NCI-H2107 treated with DMSO at 0.1 percent for 48 hours (cell line): ENCODE measurements at regions not wholly inside any gene's neighbourhood (a gene's known extent, or its start where the extent isn't known, plus 50 kb on each side); places are given as distances from the start of the nearest gene placed in this dataset.
A peak's percentile ranks its signal among the peaks of the same experiment; 100 is the strongest.

ENCODE experiments used
- DNase-seq: peaks from one replicate; lab custom pipeline; 2025; ENCODE audit not compliant: unreplicated experiment; lab: John Stamatoyannopoulos, UW

DNA sequence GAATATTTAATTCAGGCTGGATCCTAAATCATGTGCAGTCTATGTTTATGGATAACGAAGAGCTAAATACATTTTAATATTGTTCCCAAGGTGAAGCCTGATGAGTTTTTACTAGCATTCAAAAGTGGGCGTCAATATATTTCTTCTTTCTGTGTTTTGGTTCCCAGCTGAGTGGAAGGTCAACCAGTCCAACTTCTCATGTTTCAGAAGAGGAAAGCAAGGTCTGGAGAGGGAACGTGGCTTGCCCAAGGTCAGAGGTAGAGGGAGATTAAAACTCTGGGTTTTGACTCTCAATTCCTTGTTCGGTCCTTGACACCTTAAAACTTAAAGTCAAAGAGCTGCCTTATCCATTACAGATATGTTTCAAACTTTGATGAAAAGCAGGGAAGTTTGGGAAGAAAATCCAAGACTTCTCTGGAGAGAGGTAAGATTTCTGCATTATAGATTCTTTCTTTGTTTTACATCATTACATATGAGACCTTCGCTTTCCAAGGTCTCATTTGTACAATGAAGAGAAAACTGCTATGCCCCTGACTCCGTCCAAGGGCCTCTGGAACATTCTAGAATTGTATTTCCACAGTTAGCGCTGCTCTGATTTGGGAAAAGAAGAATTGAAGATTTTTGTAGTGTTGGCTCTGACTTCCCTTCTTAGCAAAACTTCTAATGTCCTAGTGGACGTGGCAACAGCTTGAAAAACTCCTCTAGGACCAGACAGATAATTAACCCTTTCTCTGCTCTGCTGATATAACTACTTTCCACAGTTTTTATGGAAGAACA, 57.7 kb upstream of the HES1 start:
- no peak for DNase-seq

- no peak for DNase-seq
Measured at GRCh38 chr3:194079702-194080172, 56.2 kb upstream of the HES1 start.

- no peak for DNase-seq
Measured at GRCh38 chr3:194080436-194080835, 55.5 kb upstream of the HES1 start.

GRCh38 chr3:194080913-194081800, 54.8 kb upstream of the HES1 start:
- DNase-seq: no peak

DNA sequence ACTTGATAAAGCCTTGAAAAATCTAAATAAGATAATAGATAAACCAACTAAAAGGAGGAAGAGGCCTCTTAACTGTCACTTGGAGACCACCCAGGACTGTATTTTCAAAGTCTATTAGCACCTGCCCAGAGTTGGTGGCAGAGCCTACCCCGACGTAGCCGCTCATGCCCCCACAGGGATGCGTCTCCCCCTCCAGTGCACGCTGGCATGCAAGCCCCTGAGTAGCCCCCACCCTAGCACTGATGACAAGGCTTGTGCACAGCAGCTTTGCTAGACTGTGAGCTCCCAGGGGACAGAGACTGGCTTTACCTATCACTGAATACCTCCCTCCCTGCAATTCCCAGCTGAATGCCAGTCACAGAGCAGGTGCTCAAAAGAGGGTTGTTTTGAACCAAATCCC, 54.1 kb upstream of the HES1 start:
- DNase-seq: peak; percentile 63

DNA sequence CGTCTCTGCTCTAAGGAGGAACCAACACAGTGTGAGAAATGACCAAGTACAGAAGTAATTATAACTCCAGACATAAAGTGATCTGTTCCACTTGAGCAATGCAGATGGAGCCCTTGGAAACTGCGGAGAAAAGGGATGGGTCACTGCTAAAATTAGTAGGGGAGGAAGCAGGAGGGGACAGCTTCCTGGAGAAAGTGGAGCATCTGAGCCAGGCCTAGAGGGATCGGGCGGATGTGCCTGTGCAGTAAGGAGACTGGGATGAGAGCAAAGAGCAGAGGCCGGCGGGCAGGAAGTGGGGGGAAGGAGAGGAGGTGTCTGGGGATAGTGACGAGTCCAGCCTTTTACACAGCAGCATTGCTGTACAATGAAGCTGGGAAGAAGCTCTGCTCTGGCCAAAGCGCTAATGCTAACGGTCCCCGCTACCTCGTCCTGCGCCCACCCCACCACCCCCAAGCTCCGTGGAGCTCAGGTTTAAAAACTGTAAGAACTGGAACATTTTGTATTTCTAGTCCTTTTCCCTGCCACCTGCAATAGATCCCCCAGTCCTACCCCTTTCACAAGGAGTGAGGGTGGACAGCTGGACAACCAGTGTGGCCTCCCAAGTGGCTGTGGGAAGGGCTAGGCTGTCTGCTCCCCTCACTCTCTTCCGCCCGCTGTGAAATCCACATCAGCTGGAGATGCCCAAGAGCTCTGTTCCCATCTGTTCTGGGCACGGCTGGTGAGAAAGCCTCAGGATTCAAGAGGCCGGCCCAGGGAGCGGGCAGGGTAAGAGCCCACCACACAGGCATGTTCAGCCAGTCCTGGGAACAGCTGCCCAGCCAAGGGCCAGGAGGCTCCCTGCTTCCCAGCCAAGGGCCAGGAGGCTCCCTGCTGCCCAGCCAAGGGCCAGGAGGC, 53.0 kb upstream of the HES1 start:
- DNase-seq: no peak

GRCh38 chr3:194083637-194084224, 52.2 kb upstream of the HES1 start:
- DNase-seq: no peak

DNA sequence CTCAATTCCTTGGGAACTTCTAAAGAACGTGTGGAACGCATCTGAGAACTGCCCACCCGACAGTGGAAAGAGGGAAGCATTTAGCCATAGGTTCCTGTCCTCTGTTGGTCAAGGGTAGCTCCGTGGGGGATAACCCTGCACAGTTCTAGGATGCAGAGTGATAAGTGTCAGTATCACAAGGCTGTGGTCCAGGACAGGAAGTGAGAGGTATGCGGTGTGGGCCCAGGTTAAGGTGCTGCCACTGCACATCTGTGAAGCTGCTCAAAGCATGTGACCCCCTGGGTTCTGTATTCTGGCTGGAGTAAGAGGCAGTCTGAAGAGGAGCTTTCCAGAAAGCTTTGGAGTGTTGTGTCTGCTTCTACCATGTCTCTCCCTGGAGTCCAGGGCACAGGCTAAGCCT, 51.7 kb upstream of the HES1 start:
- no peak for DNase-seq
